ENCODE measurements at regions not wholly inside any gene's neighbourhood (a gene's known extent, or its start where the extent isn't known, plus 50 kb on each side); places are given as distances from the start of the nearest gene placed in this dataset.

DNA sequence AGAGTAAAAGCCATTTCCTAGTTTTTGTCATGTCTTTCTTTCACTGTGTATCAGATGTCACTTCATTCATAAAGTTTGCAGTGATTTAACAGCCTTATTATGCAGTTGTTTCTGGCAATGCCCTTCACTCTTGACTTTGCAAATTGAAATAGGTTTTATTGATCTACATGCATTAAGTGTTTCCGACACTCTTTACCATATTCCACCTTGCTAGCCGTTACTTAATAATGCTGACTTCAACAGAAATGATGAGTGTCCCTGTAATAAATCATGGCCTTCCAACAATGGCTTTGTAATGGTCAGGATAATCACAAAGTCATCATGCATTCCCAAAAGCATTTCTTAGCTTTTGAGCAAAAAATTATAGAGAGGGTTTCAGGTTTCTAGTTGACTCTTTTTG lies 236.8 kb upstream of the FMN2 start:
- no peak overlapping the region for H3K27ac Mint-ChIP-seq (ENCODE audit: unreplicated experiment)
- DNase-seq: no peak
- no peaks in the 10 kb centered on the region for H3K4me1 Mint-ChIP-seq (ENCODE audit: low read depth, unreplicated experiment)
- H3K4me3 Mint-ChIP-seq (ENCODE audit: unreplicated experiment): no peak overlapping the region
- TF ChIP-seq, protein P1, sequence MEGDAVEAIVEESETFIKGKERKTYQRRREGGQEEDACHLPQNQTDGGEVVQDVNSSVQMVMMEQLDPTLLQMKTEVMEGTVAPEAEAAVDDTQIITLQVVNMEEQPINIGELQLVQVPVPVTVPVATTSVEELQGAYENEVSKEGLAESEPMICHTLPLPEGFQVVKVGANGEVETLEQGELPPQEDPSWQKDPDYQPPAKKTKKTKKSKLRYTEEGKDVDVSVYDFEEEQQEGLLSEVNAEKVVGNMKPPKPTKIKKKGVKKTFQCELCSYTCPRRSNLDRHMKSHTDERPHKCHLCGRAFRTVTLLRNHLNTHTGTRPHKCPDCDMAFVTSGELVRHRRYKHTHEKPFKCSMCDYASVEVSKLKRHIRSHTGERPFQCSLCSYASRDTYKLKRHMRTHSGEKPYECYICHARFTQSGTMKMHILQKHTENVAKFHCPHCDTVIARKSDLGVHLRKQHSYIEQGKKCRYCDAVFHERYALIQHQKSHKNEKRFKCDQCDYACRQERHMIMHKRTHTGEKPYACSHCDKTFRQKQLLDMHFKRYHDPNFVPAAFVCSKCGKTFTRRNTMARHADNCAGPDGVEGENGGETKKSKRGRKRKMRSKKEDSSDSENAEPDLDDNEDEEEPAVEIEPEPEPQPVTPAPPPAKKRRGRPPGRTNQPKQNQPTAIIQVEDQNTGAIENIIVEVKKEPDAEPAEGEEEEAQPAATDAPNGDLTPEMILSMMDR (IDR thresholded peaks at IDR 0.05; ENCODE audit: partially characterized antibody, unreplicated experiment): no peak
- H3K36me3 Mint-ChIP-seq (ENCODE audit: unreplicated experiment): no peaks in the 10 kb centered on the region
- no peaks in the 10 kb centered on the region for H3K9me3 Mint-ChIP-seq (ENCODE audit: unreplicated experiment)
- H3K27me3 Mint-ChIP-seq (ENCODE audit: unreplicated experiment): no peaks in the 10 kb centered on the region

DNA sequence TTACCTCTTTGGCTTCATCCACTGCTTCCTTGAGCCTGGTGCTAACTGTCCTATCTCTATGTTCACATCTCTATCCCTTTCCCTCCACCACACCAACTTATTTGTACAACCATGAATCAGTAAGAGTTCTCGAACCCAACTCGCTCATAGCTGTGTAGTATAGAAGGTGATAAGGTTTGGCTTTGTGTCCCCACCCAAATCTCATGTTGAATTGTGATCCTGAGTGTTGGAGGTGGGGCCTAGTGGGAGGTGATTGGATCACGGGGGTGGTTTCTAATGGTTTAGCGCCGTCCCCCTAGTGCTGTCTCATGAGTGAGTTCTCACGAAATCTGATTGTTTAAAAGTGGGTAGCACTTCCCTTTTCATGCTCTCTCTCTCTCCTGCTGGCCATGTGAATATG lies 235.6 kb upstream of the FMN2 start:
- Mint-ChIP-seq H3K4me1 (ENCODE audit: low read depth, unreplicated experiment) (no peaks in the 10 kb centered on the region), H3K27me3 (ENCODE audit: unreplicated experiment) (no peaks in the 10 kb centered on the region), H3K36me3 (ENCODE audit: unreplicated experiment) (no peaks in the 10 kb centered on the region), H3K27ac (ENCODE audit: unreplicated experiment) (no peak overlapping the region), H3K9me3 (ENCODE audit: unreplicated experiment) (no peaks in the 10 kb centered on the region), H3K4me3 (ENCODE audit: unreplicated experiment) (no peak overlapping the region)
- no peak for DNase-seq
- TF ChIP-seq, protein P1 (IDR thresholded peaks at IDR 0.05; ENCODE audit: partially characterized antibody, unreplicated experiment): no peak

DNA sequence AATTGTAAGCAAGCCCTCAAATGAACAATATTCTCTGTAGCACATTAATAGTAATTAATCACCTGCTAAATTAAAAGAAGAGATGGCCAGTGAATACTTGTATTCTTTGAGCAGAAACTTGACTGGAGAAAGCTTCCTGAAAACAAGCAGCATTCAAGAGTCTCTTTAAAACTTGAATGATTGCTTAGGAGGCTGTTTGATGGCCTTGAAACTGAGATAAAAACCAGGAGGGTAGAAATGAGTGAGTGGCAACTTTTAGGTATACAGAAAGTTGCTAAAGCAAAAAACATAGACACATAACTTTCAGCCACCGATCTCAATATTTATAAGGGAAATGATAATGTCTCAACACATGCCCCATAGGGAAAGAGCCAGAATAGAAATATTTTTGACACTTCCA lies 234.8 kb upstream of the FMN2 start:
- H3K27me3 Mint-ChIP-seq (ENCODE audit: unreplicated experiment): no peaks in the 10 kb centered on the region
- no peak overlapping the region for H3K27ac Mint-ChIP-seq (ENCODE audit: unreplicated experiment)
- no peaks in the 10 kb centered on the region for H3K36me3 Mint-ChIP-seq (ENCODE audit: unreplicated experiment)

DNA sequence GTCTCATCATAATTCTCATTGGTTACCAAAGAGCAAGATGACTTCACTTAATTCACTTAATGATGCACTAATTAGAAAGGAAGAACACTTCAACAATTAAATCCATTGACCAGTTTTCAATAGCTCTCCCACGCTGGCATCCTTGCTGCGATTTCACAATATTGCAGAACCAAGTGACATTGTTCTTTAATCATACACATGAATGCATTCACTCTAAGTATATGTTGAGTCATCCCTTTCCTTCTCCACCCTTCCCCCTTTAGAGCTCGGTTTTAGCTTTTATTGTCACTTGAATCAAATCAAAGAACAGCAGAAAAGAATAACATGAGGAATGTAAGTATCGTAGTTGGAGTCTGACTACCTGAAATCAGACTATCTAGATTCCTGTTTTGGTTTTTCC lies 233.6 kb upstream of the FMN2 start:
- TF ChIP-seq, protein P1 (IDR thresholded peaks at IDR 0.05; ENCODE audit: partially characterized antibody, unreplicated experiment): no peak
- Mint-ChIP-seq H3K27ac (ENCODE audit: unreplicated experiment) (no peak overlapping the region), H3K27me3 (ENCODE audit: unreplicated experiment) (no peaks in the 10 kb centered on the region), H3K36me3 (ENCODE audit: unreplicated experiment) (no peaks in the 10 kb centered on the region), H3K9me3 (ENCODE audit: unreplicated experiment) (no peaks in the 10 kb centered on the region), H3K4me3 (ENCODE audit: unreplicated experiment) (no peak overlapping the region), H3K4me1 (ENCODE audit: low read depth, unreplicated experiment) (no peaks in the 10 kb centered on the region)
- no peak for DNase-seq

More for the DNA sequence above, 234.8 kb upstream of the FMN2 start:
- DNase-seq: no peak
- TF ChIP-seq, protein P1 (IDR thresholded peaks at IDR 0.05; ENCODE audit: partially characterized antibody, unreplicated experiment): no peak
- Mint-ChIP-seq H3K4me1 (ENCODE audit: low read depth, unreplicated experiment) (no peaks in the 10 kb centered on the region), H3K4me3 (ENCODE audit: unreplicated experiment) (no peak overlapping the region), H3K9me3 (ENCODE audit: unreplicated experiment) (no peaks in the 10 kb centered on the region)

DNA sequence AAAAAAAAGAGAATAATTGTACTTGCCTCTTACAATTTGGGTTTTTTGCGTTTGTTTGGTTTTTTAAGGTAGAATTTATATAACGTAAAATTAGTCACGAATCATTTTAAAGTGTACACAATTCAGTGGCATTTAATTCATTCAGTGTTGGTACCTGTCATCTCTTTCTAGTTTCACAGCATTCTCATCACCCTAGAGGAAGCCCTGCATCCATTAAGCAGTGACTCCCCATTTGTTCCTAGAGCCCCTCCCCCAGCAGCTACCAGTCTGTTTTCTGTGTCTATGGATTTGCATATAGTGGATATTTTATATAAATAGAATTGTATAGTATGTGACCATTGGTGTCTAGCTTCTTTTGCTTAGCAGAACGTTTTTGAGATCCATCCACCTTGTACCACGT lies 233.2 kb upstream of the FMN2 start:
- TF ChIP-seq, protein P1 (IDR thresholded peaks at IDR 0.05; ENCODE audit: partially characterized antibody, unreplicated experiment): no peak
- H3K4me1 Mint-ChIP-seq (ENCODE audit: low read depth, unreplicated experiment): no peaks in the 10 kb centered on the region
- H3K27ac Mint-ChIP-seq (ENCODE audit: unreplicated experiment): no peak overlapping the region
- H3K27me3 Mint-ChIP-seq (ENCODE audit: unreplicated experiment): no peaks in the 10 kb centered on the region
- H3K36me3 Mint-ChIP-seq (ENCODE audit: unreplicated experiment): no peaks in the 10 kb centered on the region
- DNase-seq: no peak
- H3K4me3 Mint-ChIP-seq (ENCODE audit: unreplicated experiment): no peak overlapping the region
- no peaks in the 10 kb centered on the region for H3K9me3 Mint-ChIP-seq (ENCODE audit: unreplicated experiment)

Measured in glutamatergic neuron (in vitro differentiated cells).